Kidney (tissue), 13 donors: ENCODE measurements at regions not wholly inside any gene's neighbourhood (a gene's known extent, or its start where the extent isn't known, plus 50 kb on each side); places are given as distances from the start of the nearest gene placed in this dataset.

ENCODE experiments used
- DNase-seq, 5 donors: peaks; one replicate each; pipeline ENCODE4 v3.0.0-alpha.2; 2013 to 2020
- FAIRE-seq: peaks from 2 replicates; lab custom pipeline; 2012; peaks lifted over from hg19 to GRCh38; lab: Jason Lieb, UNC
- H3K27ac ChIP-seq, 2 donors: one replicate each; pipeline ENCODE4 v1.7.0; 2013; ENCODE audit warnings: low read depth in 2 of 2, low read length in 2 of 2, inconsistent platforms in 1 of 2
- H3K27me3 ChIP-seq: one replicate; pipeline ENCODE4 v1.7.1; 2013; ENCODE audit warnings: low read length, inconsistent platforms; ENCODE audit not compliant: control insufficient read depth, insufficient read depth
- H3K36me3 ChIP-seq, 3 donors: one replicate each; pipeline versions ENCODE4 v1.7.0 to v1.7.1; 2013; ENCODE audit warnings: low read length in 3 of 3, control low read depth in 1 of 3, inconsistent platforms in 1 of 3; ENCODE audit not compliant: insufficient read depth in 3 of 3, control insufficient read depth in 2 of 3
- H3K4me1 ChIP-seq, 3 donors: one replicate each; pipeline versions ENCODE4 v1.7.0 to v1.7.1; 2013; ENCODE audit warnings: low read length in 3 of 3, inconsistent platforms in 1 of 3, low read depth in 1 of 3; ENCODE audit not compliant: control insufficient read depth in 2 of 3, insufficient read depth in 2 of 3
- H3K4me3 ChIP-seq, 3 donors: one replicate each; pipeline versions ENCODE4 v1.7.0 to v1.8.1; 2013; ENCODE audit warnings: low read length in 3 of 3, control low read depth in 1 of 3, inconsistent platforms in 1 of 3
- H3K9ac ChIP-seq, 3 donors: one replicate each; pipeline versions ENCODE4 v1.7.0 to v1.7.1; 2013; ENCODE audit warnings: low read length in 3 of 3, control low read depth in 1 of 3, inconsistent platforms in 1 of 3
- H3K9me3 ChIP-seq, 3 donors: one replicate each; pipeline versions ENCODE4 v1.7.0 to v1.7.1; 2013; ENCODE audit warnings: low read length in 3 of 3, control low read depth in 1 of 3, inconsistent platforms in 1 of 3; ENCODE audit not compliant: control insufficient read depth in 2 of 3, insufficient read depth in 1 of 3
- intact Hi-C: fragments of 100-400 bp; cut with DNase I; formaldehyde crosslinking; loops from one replicate; pipeline ENCODE4 v1.11.1; 2022
- TF ChIP-seq, protein P1 (sequence below): IDR thresholded peaks from 3 replicates; pipeline ENCODE4 v1.5.1; 2012; ENCODE audit warnings: mild to moderate bottlenecking, moderate library complexity, borderline replicate concordance; ENCODE audit not compliant: insufficient read depth; ENCODE audit errors: extremely low read depth
- donor health status: control.
- donor health status: control.
- donor health status: control.
- donor health status: control.
- donor health status: control.
- donor health status: DM: yes; HTN: yes; CAD: no.
- donor health status: Normal renal cell carcinoma (clear cell type).

DNA sequence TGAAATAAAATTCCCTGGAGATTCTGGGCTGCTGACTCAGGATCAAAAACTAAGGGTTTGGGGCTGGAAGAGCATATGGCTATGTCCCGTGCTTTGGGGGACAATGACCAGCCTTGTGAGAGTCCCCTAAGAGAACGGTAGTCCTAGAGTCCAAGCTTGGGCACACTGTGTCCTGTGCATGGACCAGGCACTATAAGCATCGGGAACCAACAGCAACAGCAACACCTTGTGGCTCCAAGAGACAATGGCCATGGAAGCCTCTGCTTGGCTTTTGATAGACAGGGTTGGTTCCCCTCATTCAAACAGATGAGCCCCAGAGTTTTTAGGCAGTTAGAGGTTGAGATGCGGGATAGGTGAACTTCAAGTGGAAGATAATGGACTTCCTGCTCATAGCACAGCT lies 294.4 kb upstream of the CHAC2 start:
- H3K9ac ChIP-seq, result no peak overlapping the region
- TF ChIP-seq, protein P1, sequence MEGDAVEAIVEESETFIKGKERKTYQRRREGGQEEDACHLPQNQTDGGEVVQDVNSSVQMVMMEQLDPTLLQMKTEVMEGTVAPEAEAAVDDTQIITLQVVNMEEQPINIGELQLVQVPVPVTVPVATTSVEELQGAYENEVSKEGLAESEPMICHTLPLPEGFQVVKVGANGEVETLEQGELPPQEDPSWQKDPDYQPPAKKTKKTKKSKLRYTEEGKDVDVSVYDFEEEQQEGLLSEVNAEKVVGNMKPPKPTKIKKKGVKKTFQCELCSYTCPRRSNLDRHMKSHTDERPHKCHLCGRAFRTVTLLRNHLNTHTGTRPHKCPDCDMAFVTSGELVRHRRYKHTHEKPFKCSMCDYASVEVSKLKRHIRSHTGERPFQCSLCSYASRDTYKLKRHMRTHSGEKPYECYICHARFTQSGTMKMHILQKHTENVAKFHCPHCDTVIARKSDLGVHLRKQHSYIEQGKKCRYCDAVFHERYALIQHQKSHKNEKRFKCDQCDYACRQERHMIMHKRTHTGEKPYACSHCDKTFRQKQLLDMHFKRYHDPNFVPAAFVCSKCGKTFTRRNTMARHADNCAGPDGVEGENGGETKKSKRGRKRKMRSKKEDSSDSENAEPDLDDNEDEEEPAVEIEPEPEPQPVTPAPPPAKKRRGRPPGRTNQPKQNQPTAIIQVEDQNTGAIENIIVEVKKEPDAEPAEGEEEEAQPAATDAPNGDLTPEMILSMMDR, result peak; percentile 22
- no peaks in the 10 kb centered on the region for H3K27me3 ChIP-seq
- H3K36me3 ChIP-seq, result no peaks in the 10 kb centered on the region
- FAIRE-seq (no peak), DNase-seq (no peak)
- no peak overlapping the region for H3K27ac ChIP-seq
- no peaks in the 10 kb centered on the region for H3K4me1 ChIP-seq
- no peak overlapping the region for H3K4me3 ChIP-seq
- H3K9me3 ChIP-seq, result no peaks in the 10 kb centered on the region
- intact Hi-C loops, result no loop called here

DNA sequence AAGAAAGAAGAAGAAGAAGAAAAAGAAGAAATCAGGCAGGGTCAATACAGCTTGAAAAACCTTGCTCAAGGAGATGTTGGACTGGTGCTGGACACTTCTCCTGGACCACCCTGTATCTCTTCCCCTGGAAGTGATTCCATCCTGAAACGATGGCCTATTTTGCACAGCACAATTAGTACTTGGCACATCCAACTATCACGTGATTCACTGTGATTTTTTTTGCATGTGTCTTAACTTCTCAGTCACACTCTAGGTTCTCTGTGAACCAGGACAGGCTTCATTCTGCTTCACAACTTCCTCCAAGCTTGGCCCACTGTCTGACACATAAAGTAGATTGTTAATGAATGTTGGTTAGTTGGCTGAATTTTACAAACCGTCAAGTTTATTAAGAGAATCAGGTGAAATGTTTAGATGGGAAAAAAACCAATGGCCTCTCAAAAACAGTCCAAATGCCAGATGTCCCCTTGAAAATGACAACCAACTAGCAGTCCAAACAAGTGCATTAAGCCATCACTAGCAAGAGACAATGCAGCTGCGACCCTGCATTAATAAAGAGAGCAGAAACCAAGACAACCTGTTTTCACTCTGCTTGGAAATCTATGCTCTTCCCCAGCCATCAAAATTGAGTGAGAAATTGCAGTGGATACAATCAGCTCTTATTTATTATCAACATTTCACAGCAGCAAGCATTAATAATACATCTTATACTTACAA lies 300.0 kb upstream of the CHAC2 start:
- Histone ChIP-seq H3K27ac (no peak overlapping the region), H3K4me1 (no peaks in the 10 kb centered on the region), H3K9me3 (no peaks in the 10 kb centered on the region), H3K9ac (no peak overlapping the region), H3K4me3 (no peak overlapping the region), H3K27me3 (no peaks in the 10 kb centered on the region), H3K36me3 (no peaks in the 10 kb centered on the region)
- peak in 1 of 5 donors; percentile 65 for DNase-seq
- intact Hi-C loops, result no loop called here
- no peak for FAIRE-seq
- TF ChIP-seq, protein P1, result no peak

DNA sequence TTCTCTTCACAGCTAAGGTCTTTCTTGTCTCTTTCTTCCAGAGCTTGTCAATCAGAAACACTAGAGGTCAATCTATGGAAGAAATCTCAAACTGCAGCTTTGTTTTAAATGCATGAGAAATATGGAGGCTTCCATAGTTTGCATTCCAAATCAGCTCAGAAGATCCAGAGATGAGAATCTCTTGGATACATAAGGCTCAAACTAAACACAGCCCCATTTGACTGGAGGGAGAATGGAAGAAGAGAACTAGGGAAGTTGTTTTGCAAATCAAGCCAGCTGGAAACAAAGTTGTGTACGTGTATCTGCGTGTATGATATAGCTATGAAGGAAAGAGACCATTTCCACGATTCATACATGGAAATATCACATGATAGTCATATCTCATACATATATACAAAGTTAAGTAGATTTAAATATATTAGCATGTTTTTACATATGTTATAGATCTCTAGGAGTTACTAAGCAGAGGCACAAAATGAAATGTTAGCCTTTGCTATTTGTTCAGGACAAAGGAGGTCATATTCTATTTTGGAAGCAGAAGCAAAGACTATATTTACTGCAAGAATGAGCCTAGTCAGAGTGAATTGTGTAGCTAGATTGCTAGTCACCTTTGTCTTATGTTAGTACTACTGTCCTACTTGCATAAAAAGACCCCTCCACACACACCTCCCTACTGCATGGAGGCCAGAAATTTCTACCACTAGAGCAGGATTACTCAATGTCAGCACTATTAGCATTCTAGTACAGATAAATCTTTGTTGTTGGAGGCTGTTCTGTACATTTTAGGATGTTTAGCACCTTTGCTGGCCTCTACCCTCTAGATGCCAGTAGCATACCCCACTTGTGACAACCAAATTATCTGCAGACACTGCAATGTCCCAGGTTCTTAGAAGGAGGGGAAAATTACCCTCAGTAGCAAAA lies 303.5 kb upstream of the CHAC2 start:
- TF ChIP-seq, protein P1, result no peak
- no peaks in the 10 kb centered on the region for H3K4me1 ChIP-seq
- no peaks in the 10 kb centered on the region for H3K27me3 ChIP-seq
- H3K27ac ChIP-seq, result no peak overlapping the region
- FAIRE-seq (no peak), DNase-seq (no peak)
- H3K36me3 ChIP-seq, result no peaks in the 10 kb centered on the region
- H3K4me3 ChIP-seq, result no peak overlapping the region
- H3K9ac ChIP-seq, result no peak overlapping the region
- H3K9me3 ChIP-seq, result no peaks in the 10 kb centered on the region
- intact Hi-C loops, result no loop called here
